ENCODE measurements at regions not wholly inside any gene's neighbourhood (a gene's known extent, or its start where the extent isn't known, plus 50 kb on each side); places are given as distances from the start of the nearest gene placed in this dataset.

DNA sequence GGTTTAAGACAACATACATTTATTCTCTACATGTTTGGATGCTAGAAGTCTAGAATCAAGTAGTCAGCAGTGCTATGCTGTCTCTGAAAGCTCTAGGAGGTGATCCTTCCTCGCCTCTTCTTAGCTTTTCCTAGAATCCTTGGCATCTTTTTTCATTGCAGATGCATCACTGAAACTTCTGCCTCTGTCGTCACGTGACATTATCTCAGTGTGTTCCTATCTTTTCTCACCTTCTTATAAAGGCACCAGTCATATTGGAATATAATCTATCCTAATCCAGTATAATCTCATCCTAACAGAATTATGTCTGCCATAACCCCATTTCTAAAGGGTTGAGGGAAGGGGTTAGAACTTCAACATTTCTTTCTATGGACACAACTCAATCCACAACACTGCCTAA is 851.2 kb upstream of the CRIM1 start:
- intact Hi-C loops (cut with micrococcal nuclease; ENCODE audit: unreplicated experiment): no loop called here
- Histone ChIP-seq H3K4me2 (no peak overlapping the region), H3K36me3 (ENCODE audit: low read depth) (no peaks in the 10 kb centered on the region), H3K27me3 (ENCODE audit: insufficient read depth, low read depth) (no peaks in the 10 kb centered on the region), H4K20me1 (ENCODE audit: insufficient read depth) (no peaks in the 10 kb centered on the region), H2AFZ (no peak overlapping the region), H3F3A (ENCODE audit: insufficient read depth, low read depth) (no peaks in the 10 kb centered on the region), H3K4me1 (replicated peaks; ENCODE audit: insufficient read depth) (no peaks in the 10 kb centered on the region), H3K9me3 (ENCODE audit: insufficient read depth, low read depth) (no peaks in the 10 kb centered on the region), H3K27ac (no peak overlapping the region), H3K79me2 (ENCODE audit: low read depth) (no peaks in the 10 kb centered on the region), H3K4me3 (no peak overlapping the region), H3K9me2 (ENCODE audit: insufficient read depth) (no peaks in the 10 kb centered on the region)
- CTCF ChIA-PET: no interaction called here
- POLR2A ChIA-PET (ENCODE audit: unreplicated experiment): no interaction called here
- DNase-seq: no peak
- no peak for TF ChIP-seq EZH2 (IDR thresholded peaks at IDR 0.05; ENCODE audit: low read depth)
- TF ChIP-seq, protein P1, sequence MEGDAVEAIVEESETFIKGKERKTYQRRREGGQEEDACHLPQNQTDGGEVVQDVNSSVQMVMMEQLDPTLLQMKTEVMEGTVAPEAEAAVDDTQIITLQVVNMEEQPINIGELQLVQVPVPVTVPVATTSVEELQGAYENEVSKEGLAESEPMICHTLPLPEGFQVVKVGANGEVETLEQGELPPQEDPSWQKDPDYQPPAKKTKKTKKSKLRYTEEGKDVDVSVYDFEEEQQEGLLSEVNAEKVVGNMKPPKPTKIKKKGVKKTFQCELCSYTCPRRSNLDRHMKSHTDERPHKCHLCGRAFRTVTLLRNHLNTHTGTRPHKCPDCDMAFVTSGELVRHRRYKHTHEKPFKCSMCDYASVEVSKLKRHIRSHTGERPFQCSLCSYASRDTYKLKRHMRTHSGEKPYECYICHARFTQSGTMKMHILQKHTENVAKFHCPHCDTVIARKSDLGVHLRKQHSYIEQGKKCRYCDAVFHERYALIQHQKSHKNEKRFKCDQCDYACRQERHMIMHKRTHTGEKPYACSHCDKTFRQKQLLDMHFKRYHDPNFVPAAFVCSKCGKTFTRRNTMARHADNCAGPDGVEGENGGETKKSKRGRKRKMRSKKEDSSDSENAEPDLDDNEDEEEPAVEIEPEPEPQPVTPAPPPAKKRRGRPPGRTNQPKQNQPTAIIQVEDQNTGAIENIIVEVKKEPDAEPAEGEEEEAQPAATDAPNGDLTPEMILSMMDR (conservative IDR thresholded peaks at IDR 0.05): no peak
- BruUV-seq (replicated peaks): no TSS peak

- CTCF ChIA-PET: no interaction called here
- H2AFZ ChIP-seq: no peak overlapping the region
- H3K9me2 ChIP-seq (ENCODE audit: insufficient read depth): no peaks in the 10 kb centered on the region
- intact Hi-C loops (cut with micrococcal nuclease; ENCODE audit: unreplicated experiment): no loop called here
- H3F3A ChIP-seq (ENCODE audit: insufficient read depth, low read depth): no peaks in the 10 kb centered on the region
- no peaks in the 10 kb centered on the region for H3K79me2 ChIP-seq (ENCODE audit: low read depth)
- no peaks in the 10 kb centered on the region for H3K27me3 ChIP-seq (ENCODE audit: insufficient read depth, low read depth)
- TF ChIP-seq, protein P1 (conservative IDR thresholded peaks at IDR 0.05): no peak
- no peak for TF ChIP-seq EZH2 (IDR thresholded peaks at IDR 0.05; ENCODE audit: low read depth)
- BruUV-seq (replicated peaks): no TSS peak
- H3K36me3 ChIP-seq (ENCODE audit: low read depth): no peaks in the 10 kb centered on the region
- no peak overlapping the region for H3K4me3 ChIP-seq
- no peak overlapping the region for H3K27ac ChIP-seq
- no peaks in the 10 kb centered on the region for H3K9me3 ChIP-seq (ENCODE audit: insufficient read depth, low read depth)
- POLR2A ChIA-PET (ENCODE audit: unreplicated experiment): no interaction called here
- H3K4me1 ChIP-seq (replicated peaks; ENCODE audit: insufficient read depth): no peaks in the 10 kb centered on the region
- no peak overlapping the region for H3K4me2 ChIP-seq
- DNase-seq: peak in 1 of 2 experiments; percentile 35
- H4K20me1 ChIP-seq (ENCODE audit: insufficient read depth): no peaks in the 10 kb centered on the region
Measured at GRCh38 chr2:35503738-35504199, 851.8 kb upstream of the CRIM1 start.

- H3K27me3 ChIP-seq (ENCODE audit: insufficient read depth, low read depth): no peaks in the 10 kb centered on the region
- no peaks in the 10 kb centered on the region for H3K4me1 ChIP-seq (replicated peaks; ENCODE audit: insufficient read depth)
- H4K20me1 ChIP-seq (ENCODE audit: insufficient read depth): no peaks in the 10 kb centered on the region
- H2AFZ ChIP-seq: no peak overlapping the region
- no peaks in the 10 kb centered on the region for H3K36me3 ChIP-seq (ENCODE audit: low read depth)
- no TSS peak for BruUV-seq (replicated peaks)
- no peaks in the 10 kb centered on the region for H3K9me3 ChIP-seq (ENCODE audit: insufficient read depth, low read depth)
- H3K4me2 ChIP-seq: no peak overlapping the region
- intact Hi-C loops (cut with micrococcal nuclease; ENCODE audit: unreplicated experiment): no loop called here
- H3K9me2 ChIP-seq (ENCODE audit: insufficient read depth): no peaks in the 10 kb centered on the region
- H3K27ac ChIP-seq: no peak overlapping the region
- no peak for DNase-seq
- ChIA-PET POLR2A (ENCODE audit: unreplicated experiment) (no interaction called here), CTCF (no interaction called here)
- H3K79me2 ChIP-seq (ENCODE audit: low read depth): no peaks in the 10 kb centered on the region
- no peak overlapping the region for H3K4me3 ChIP-seq
- H3F3A ChIP-seq (ENCODE audit: insufficient read depth, low read depth): no peaks in the 10 kb centered on the region
- no peak for TF ChIP-seq EZH2 (IDR thresholded peaks at IDR 0.05; ENCODE audit: low read depth)
- TF ChIP-seq, protein P1 (conservative IDR thresholded peaks at IDR 0.05): no peak
Measured at GRCh38 chr2:35503311-35503710, 852.3 kb upstream of the CRIM1 start.

Data from PC-9 (cell line).